Liver (tissue), 7 donors: ENCODE measurements at regions not wholly inside any gene's neighbourhood (a gene's known extent, or its start where the extent isn't known, plus 50 kb on each side); places are given as distances from the start of the nearest gene placed in this dataset.

Experiments
- DNase-seq: peaks from one replicate; pipeline ENCODE4 v3.0.0-alpha.2; 2017; ENCODE audit warnings: low spot score
- H3K27ac ChIP-seq, 2 donors: one replicate each; pipeline ENCODE4 v1.7.0; 2013; ENCODE audit warnings: inconsistent platforms in 2 of 2, low read length in 2 of 2, control low read depth in 1 of 2, low read depth in 1 of 2, mild to moderate bottlenecking in 1 of 2
- H3K27me3 ChIP-seq, 4 donors: one replicate each; pipeline versions ENCODE4 v1.6.1 to v1.7.0; 2013; ENCODE audit warnings: low read length in 3 of 4, inconsistent platforms in 1 of 4, mild to moderate bottlenecking in 1 of 4, moderate library complexity in 1 of 4; ENCODE audit not compliant: control insufficient read depth in 4 of 4, insufficient read depth in 4 of 4
- H3K36me3 ChIP-seq, 4 donors: one replicate each; pipeline versions ENCODE4 v1.6.1 to v1.7.0; 2013; ENCODE audit warnings: low read length in 3 of 4, mild to moderate bottlenecking in 3 of 4, low read depth in 1 of 4, moderate library complexity in 1 of 4; ENCODE audit not compliant: control insufficient read depth in 4 of 4, insufficient read depth in 3 of 4
- H3K4me1 ChIP-seq, 4 donors: one replicate each; pipeline versions ENCODE4 v1.6.1 to v1.7.0; 2013; ENCODE audit warnings: low read length in 3 of 4, mild to moderate bottlenecking in 3 of 4, moderate library complexity in 1 of 4; ENCODE audit not compliant: control insufficient read depth in 4 of 4, insufficient read depth in 4 of 4
- H3K4me3 ChIP-seq, 3 donors: one replicate each; pipeline versions ENCODE4 v1.6.1 to v1.7.0; 2013; ENCODE audit warnings: low read length in 3 of 3, control low read depth in 1 of 3, low read depth in 1 of 3, mild to moderate bottlenecking in 1 of 3
- H3K9ac ChIP-seq, 2 donors: one replicate each; pipeline ENCODE4 v1.7.0; 2013; ENCODE audit warnings: low read length in 2 of 2, mild to moderate bottlenecking in 2 of 2, moderate library complexity in 2 of 2, control low read depth in 1 of 2, low read depth in 1 of 2
- H3K9me3 ChIP-seq, 4 donors: one replicate each; pipeline versions ENCODE4 v1.6.1 to v1.7.0; 2013; ENCODE audit warnings: low read length in 3 of 4; ENCODE audit not compliant: control insufficient read depth in 4 of 4
- EGR1 ChIP-seq, 2 donors: IDR thresholded peaks; 2 replicates each; pipeline ENCODE4 v1.6.1; 2016 to 2018; ENCODE audit warnings: antibody characterized with exemption in 2 of 2, low read depth in 2 of 2
- FOXA1 ChIP-seq: IDR thresholded peaks from 2 replicates; pipeline ENCODE4 v1.6.1; 2016; ENCODE audit warnings: antibody characterized with exemption
- FOXA2 ChIP-seq: IDR thresholded peaks from 2 replicates; pipeline ENCODE4 v1.6.1; 2016; ENCODE audit warnings: antibody characterized with exemption
- GABPA ChIP-seq, 2 donors: IDR thresholded peaks in 1 of 2; conservative IDR thresholded peaks in 1 of 2; 2 replicates each; pipeline ENCODE4 v1.6.1; 2016; ENCODE audit warnings: antibody characterized with exemption in 2 of 2, mild to moderate bottlenecking in 1 of 2, moderate library complexity in 1 of 2
- HNF4A ChIP-seq, 2 donors: conservative IDR thresholded peaks; 2 replicates each; pipeline ENCODE4 v1.6.1; 2016; ENCODE audit warnings: antibody characterized with exemption in 2 of 2, mild to moderate bottlenecking in 2 of 2
- JUND ChIP-seq, 2 donors: IDR thresholded peaks; 2 replicates each; pipeline ENCODE4 v1.6.1; 2016; ENCODE audit warnings: antibody characterized with exemption in 2 of 2
- RAD21 ChIP-seq, 2 donors: IDR thresholded peaks; 2 replicates each; pipeline ENCODE4 v1.6.1; 2016; ENCODE audit warnings: antibody characterized with exemption in 2 of 2, mild to moderate bottlenecking in 2 of 2
- RXRA ChIP-seq, 2 donors: IDR thresholded peaks; 2 replicates each; pipeline ENCODE4 v1.6.1; 2017 to 2018; ENCODE audit warnings: antibody characterized with exemption in 2 of 2, mild to moderate bottlenecking in 1 of 2
- SP1 ChIP-seq: IDR thresholded peaks from 2 replicates; pipeline ENCODE4 v1.6.1; 2018; ENCODE audit warnings: antibody characterized with exemption, mild to moderate bottlenecking
- YY1 ChIP-seq: IDR thresholded peaks from 2 replicates; pipeline ENCODE4 v1.6.1; 2016; ENCODE audit warnings: antibody characterized with exemption, mild to moderate bottlenecking
- WGBS: extraction: QIAGEN DNeasy Blood & Tissue Kit; methylation state at CpG from one replicate; pipeline ENCODE4 v1.1.7; 2013; 5-methylcytosine and 5-hydroxymethylcytosine counted together
- TF ChIP-seq, protein P1 (sequence below): IDR thresholded peaks from 2 replicates; pipeline ENCODE4 v1.6.1; 2016; ENCODE audit warnings: antibody characterized with exemption
- TF ChIP-seq, protein P2 (sequence below): IDR thresholded peaks from 2 replicates; pipeline ENCODE4 v1.6.1; 2016; ENCODE audit warnings: antibody characterized with exemption, mild to moderate bottlenecking
- TF ChIP-seq, protein P3 (sequence below): IDR thresholded peaks from 2 replicates; pipeline ENCODE4 v1.6.1; 2016; ENCODE audit warnings: antibody characterized with exemption
- TF ChIP-seq, protein P4 (sequence below): IDR thresholded peaks from 2 replicates; pipeline ENCODE4 v1.6.1; 2016; ENCODE audit warnings: antibody characterized with exemption
- donor health status: healthy.
- donor health status: healthy.
- donor health status: healthy.
- donor health status: healthy.

DNA sequence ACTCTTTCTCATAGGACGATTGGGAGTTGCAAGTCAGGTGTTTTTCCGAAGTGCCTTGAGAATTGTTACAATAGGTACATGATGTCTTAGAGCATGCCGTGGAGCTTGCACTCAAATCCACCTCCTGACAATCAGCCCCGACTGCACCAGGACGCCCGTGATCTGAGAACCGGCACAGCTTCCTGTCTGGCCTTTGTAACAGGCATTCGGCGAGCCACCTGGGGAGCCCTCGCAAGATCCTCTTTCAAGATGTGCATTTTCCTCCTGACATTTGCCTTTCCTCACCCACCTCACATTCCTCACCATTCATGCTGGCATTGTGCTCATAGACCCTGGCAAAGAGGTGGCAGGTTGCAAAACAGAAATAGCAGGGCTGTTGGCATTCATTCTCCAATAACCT is 427.3 kb downstream of the GALR1 start:
- H3K4me3 ChIP-seq = no peak overlapping the region
- WGBS = 21% methylated on average over 10 of the region's 10 CpGs
- DNase-seq = no peak

DNA sequence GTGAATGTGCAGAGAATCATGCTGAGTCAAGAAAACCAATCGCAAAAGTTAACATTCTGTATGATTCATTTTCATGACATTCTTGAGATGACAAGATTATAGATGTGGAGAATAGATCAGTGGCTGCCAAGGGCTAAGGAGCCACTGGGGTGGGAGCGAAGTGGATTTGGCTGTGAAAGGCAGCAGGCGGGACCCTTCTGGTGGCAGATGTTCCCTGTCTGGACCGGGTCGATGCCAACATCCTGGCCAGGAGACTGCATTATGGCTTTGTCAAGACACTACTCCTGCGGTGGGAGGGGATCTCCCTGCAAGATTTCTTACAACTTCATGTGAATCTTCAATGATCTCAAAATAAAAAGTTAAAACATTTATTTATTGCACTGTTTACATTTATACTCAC is 427.9 kb downstream of the GALR1 start:
- TF ChIP-seq YY1 = no peak
- TF ChIP-seq, protein P1, sequence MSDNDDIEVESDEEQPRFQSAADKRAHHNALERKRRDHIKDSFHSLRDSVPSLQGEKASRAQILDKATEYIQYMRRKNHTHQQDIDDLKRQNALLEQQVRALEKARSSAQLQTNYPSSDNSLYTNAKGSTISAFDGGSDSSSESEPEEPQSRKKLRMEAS = no peak
- no peak for TF ChIP-seq GABPA (IDR thresholded peaks at IDR 0.05 in 1 of 2, conservative IDR thresholded peaks at IDR 0.05 in 1 of 2)
- no peak for TF ChIP-seq RAD21 (IDR thresholded peaks at IDR 0.05)
- TF ChIP-seq RXRA (IDR thresholded peaks at IDR 0.05) = no peak
- TF ChIP-seq, protein P2, sequence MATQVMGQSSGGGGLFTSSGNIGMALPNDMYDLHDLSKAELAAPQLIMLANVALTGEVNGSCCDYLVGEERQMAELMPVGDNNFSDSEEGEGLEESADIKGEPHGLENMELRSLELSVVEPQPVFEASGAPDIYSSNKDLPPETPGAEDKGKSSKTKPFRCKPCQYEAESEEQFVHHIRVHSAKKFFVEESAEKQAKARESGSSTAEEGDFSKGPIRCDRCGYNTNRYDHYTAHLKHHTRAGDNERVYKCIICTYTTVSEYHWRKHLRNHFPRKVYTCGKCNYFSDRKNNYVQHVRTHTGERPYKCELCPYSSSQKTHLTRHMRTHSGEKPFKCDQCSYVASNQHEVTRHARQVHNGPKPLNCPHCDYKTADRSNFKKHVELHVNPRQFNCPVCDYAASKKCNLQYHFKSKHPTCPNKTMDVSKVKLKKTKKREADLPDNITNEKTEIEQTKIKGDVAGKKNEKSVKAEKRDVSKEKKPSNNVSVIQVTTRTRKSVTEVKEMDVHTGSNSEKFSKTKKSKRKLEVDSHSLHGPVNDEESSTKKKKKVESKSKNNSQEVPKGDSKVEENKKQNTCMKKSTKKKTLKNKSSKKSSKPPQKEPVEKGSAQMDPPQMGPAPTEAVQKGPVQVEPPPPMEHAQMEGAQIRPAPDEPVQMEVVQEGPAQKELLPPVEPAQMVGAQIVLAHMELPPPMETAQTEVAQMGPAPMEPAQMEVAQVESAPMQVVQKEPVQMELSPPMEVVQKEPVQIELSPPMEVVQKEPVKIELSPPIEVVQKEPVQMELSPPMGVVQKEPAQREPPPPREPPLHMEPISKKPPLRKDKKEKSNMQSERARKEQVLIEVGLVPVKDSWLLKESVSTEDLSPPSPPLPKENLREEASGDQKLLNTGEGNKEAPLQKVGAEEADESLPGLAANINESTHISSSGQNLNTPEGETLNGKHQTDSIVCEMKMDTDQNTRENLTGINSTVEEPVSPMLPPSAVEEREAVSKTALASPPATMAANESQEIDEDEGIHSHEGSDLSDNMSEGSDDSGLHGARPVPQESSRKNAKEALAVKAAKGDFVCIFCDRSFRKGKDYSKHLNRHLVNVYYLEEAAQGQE = no peak
- no peak for TF ChIP-seq FOXA2
- DNase-seq = no peak
- H3K36me3 ChIP-seq = no peaks in the 10 kb centered on the region
- no peak overlapping the region for H3K4me3 ChIP-seq
- no peaks in the 10 kb centered on the region for H3K4me1 ChIP-seq
- H3K27ac ChIP-seq = no peak overlapping the region
- H3K9ac ChIP-seq = no peak overlapping the region
- no peaks in the 10 kb centered on the region for H3K9me3 ChIP-seq
- 80% methylated on average over 6 of the region's 6 CpGs for WGBS
- peaks cover 0 to 4% (median 0%) of the 10 kb centered on the region in 4 donors for H3K27me3 ChIP-seq

More for the DNA sequence above, 427.3 kb downstream of the GALR1 start:
- Histone ChIP-seq H3K27ac (no peak overlapping the region), H3K36me3 (no peaks in the 10 kb centered on the region), H3K9ac (no peak overlapping the region), H3K4me1 (no peaks in the 10 kb centered on the region), H3K27me3 (peaks cover 0 to 4% (median 0%) of the 10 kb centered on the region in 4 donors), H3K9me3 (no peaks in the 10 kb centered on the region)
- TF ChIP-seq RXRA (IDR thresholded peaks at IDR 0.05) = no peak

DNA sequence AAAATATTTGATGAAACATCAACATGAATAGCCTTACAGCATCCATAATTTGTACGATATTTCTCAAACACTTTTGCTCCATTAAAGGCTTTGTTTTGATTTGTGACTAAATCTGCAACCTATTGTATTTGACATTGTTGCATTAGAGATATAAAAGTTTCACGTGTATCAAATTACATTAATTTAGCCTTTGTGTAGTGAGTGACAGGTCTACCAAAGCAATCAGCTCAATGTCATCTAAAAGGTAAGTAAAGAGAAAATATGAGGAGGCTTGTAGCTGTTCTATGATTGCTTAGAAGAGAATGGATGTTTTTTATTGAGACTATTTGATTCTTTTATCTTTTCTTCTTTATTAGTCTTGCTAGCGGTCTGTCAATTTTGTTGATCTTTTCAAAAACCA is 430.2 kb downstream of the GALR1 start:
- Histone ChIP-seq H3K4me1 (no peaks in the 10 kb centered on the region), H3K27ac (no peak overlapping the region), H3K27me3 (peaks cover 0 to 2% (median 0%) of the 10 kb centered on the region in 4 donors), H3K9ac (no peak overlapping the region), H3K9me3 (no peaks in the 10 kb centered on the region), H3K36me3 (no peaks in the 10 kb centered on the region), H3K4me3 (no peak overlapping the region)
- no peak for DNase-seq
- 70% methylated on average over 3 of the region's 3 CpGs for WGBS
- TF ChIP-seq, protein P3, sequence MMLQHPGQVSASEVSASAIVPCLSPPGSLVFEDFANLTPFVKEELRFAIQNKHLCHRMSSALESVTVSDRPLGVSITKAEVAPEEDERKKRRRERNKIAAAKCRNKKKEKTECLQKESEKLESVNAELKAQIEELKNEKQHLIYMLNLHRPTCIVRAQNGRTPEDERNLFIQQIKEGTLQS = no peak
- no peak for TF ChIP-seq EGR1 (IDR thresholded peaks at IDR 0.05; ENCODE audit: low read depth in 2 of 2)
- TF ChIP-seq JUND (IDR thresholded peaks at IDR 0.05) = no peak
- TF ChIP-seq, protein P4, sequence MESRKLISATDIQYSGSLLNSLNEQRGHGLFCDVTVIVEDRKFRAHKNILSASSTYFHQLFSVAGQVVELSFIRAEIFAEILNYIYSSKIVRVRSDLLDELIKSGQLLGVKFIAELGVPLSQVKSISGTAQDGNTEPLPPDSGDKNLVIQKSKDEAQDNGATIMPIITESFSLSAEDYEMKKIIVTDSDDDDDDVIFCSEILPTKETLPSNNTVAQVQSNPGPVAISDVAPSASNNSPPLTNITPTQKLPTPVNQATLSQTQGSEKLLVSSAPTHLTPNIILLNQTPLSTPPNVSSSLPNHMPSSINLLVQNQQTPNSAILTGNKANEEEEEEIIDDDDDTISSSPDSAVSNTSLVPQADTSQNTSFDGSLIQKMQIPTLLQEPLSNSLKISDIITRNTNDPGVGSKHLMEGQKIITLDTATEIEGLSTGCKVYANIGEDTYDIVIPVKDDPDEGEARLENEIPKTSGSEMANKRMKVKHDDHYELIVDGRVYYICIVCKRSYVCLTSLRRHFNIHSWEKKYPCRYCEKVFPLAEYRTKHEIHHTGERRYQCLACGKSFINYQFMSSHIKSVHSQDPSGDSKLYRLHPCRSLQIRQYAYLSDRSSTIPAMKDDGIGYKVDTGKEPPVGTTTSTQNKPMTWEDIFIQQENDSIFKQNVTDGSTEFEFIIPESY = no peak
- no peak for TF ChIP-seq SP1
- no peak for TF ChIP-seq HNF4A (conservative IDR thresholded peaks at IDR 0.05)
- no peak for TF ChIP-seq FOXA1
